T-helper 17 cell (primary cell): ENCODE measurements at regions not wholly inside any gene's neighbourhood (a gene's known extent, or its start where the extent isn't known, plus 50 kb on each side); places are given as distances from the start of the nearest gene placed in this dataset.

ENCODE experiments used
- ATAC-seq: fragments of 150-1000 bp; cut with Tn5 transposase; 2 replicates; pipeline ENCODE4 v1.10.0; 2021; ENCODE audit warnings: mild to moderate bottlenecking, moderate library complexity
- DNase-seq, 3 donors: peaks; one replicate each; pipeline versions ENCODE4 v3.0.0 to v3.0.0-alpha.2; 2020 to 2021
- H3K9me3 ChIP-seq: one replicate; pipeline ENCODE4 v1.7.0; 2013; ENCODE audit warnings: low read length, mild to moderate bottlenecking; ENCODE audit not compliant: control insufficient read depth, poor library complexity, severe bottlenecking
- H3K27ac Mint-ChIP-seq: one replicate; pipeline ENCODE4 v1.8.0; 2022; ENCODE audit warnings: mild to moderate bottlenecking, moderate library complexity, mixed read lengths
- H3K27me3 Mint-ChIP-seq: one replicate; pipeline ENCODE4 v1.8.0; 2022; ENCODE audit warnings: mixed read lengths
- H3K36me3 Mint-ChIP-seq: one replicate; pipeline ENCODE4 v1.8.0; 2022; ENCODE audit warnings: low read depth, mixed read lengths
- H3K4me1 Mint-ChIP-seq: one replicate; pipeline ENCODE4 v1.8.0; 2022; ENCODE audit warnings: mild to moderate bottlenecking, mixed read lengths
- H3K4me3 Mint-ChIP-seq: one replicate; pipeline ENCODE4 v1.8.0; 2022; ENCODE audit warnings: mild to moderate bottlenecking, moderate library complexity, mixed read lengths

GRCh38 chr16:82384949-82385348 lies 214.9 kb upstream of the MPHOSPH6 start:
- Mint-ChIP-seq H3K36me3 (no peaks in the 10 kb centered on the region), H3K27ac (no peak overlapping the region), H3K4me1 (no peaks in the 10 kb centered on the region), H3K4me3 (no peak overlapping the region), H3K27me3 (peaks cover 24% of the 10 kb centered on the region)
- no peaks in the 10 kb centered on the region for H3K9me3 ChIP-seq
- ATAC-seq (no peak), DNase-seq (no peak)

- Mint-ChIP-seq H3K27ac (no peak overlapping the region), H3K27me3 (peaks cover 19% of the 10 kb centered on the region), H3K4me1 (no peaks in the 10 kb centered on the region), H3K4me3 (no peak overlapping the region), H3K36me3 (no peaks in the 10 kb centered on the region)
- ATAC-seq: no peak
- no peaks in the 10 kb centered on the region for H3K9me3 ChIP-seq
- no peak for DNase-seq
Measured at GRCh38 chr16:82384017-82384416, 214.0 kb upstream of the MPHOSPH6 start.

- Mint-ChIP-seq H3K27me3 (peaks cover 10% of the 10 kb centered on the region), H3K36me3 (no peaks in the 10 kb centered on the region), H3K27ac (no peak overlapping the region), H3K4me3 (no peak overlapping the region), H3K4me1 (no peaks in the 10 kb centered on the region)
- H3K9me3 ChIP-seq: no peaks in the 10 kb centered on the region
- DNase-seq (no peak), ATAC-seq (no peak)
Measured at GRCh38 chr16:82382521-82382920, 212.5 kb upstream of the MPHOSPH6 start.

- H3K9me3 ChIP-seq: no peaks in the 10 kb centered on the region
- ATAC-seq: no peak
- Mint-ChIP-seq H3K4me1 (no peaks in the 10 kb centered on the region), H3K4me3 (no peak overlapping the region), H3K27me3 (peaks cover 15% of the 10 kb centered on the region), H3K36me3 (no peaks in the 10 kb centered on the region), H3K27ac (no peak overlapping the region)
- no peak for DNase-seq
Measured at GRCh38 chr16:82379551-82379950, 209.5 kb upstream of the MPHOSPH6 start.

- no peaks in the 10 kb centered on the region for H3K4me1 Mint-ChIP-seq
- DNase-seq (no peak), ATAC-seq (no peak)
- no peak overlapping the region for H3K27ac Mint-ChIP-seq
- H3K9me3 ChIP-seq: no peaks in the 10 kb centered on the region
- no peaks in the 10 kb centered on the region for H3K36me3 Mint-ChIP-seq
- no peak overlapping the region for H3K4me3 Mint-ChIP-seq
- peaks cover 13% of the 10 kb centered on the region for H3K27me3 Mint-ChIP-seq
Measured at GRCh38 chr16:82373976-82374375, 204.0 kb upstream of the MPHOSPH6 start.

- no peak overlapping the region for H3K27ac Mint-ChIP-seq
Measured at GRCh38 chr16:82370282-82370681, 200.3 kb upstream of the MPHOSPH6 start.

GRCh38 chr16:82368041-82368440 lies 198.0 kb upstream of the MPHOSPH6 start:
- no peaks in the 10 kb centered on the region for H3K4me1 Mint-ChIP-seq
- no peak overlapping the region for H3K4me3 Mint-ChIP-seq
- no peak overlapping the region for H3K27ac Mint-ChIP-seq
- peaks cover 10% of the 10 kb centered on the region for H3K27me3 Mint-ChIP-seq
- DNase-seq: no peak
- no peak for ATAC-seq
- no peaks in the 10 kb centered on the region for H3K9me3 ChIP-seq
- no peaks in the 10 kb centered on the region for H3K36me3 Mint-ChIP-seq

More at GRCh38 chr16:82370282-82370681, 200.3 kb upstream of the MPHOSPH6 start:
- no peaks in the 10 kb centered on the region for H3K9me3 ChIP-seq
- Mint-ChIP-seq H3K4me1 (no peaks in the 10 kb centered on the region), H3K36me3 (no peaks in the 10 kb centered on the region), H3K4me3 (no peak overlapping the region), H3K27me3 (peaks cover 8% of the 10 kb centered on the region)
- no peak for ATAC-seq
- DNase-seq: no peak

- no peaks in the 10 kb centered on the region for H3K36me3 Mint-ChIP-seq
- peaks cover 24% of the 10 kb centered on the region for H3K27me3 Mint-ChIP-seq
- H3K27ac Mint-ChIP-seq: no peak overlapping the region
- H3K9me3 ChIP-seq: no peaks in the 10 kb centered on the region
- no peak overlapping the region for H3K4me3 Mint-ChIP-seq
- ATAC-seq: no peak
- H3K4me1 Mint-ChIP-seq: no peaks in the 10 kb centered on the region
- DNase-seq: no peak
Measured at GRCh38 chr16:82366462-82366861, 196.4 kb upstream of the MPHOSPH6 start.

GRCh38 chr16:82364690-82365089 lies 194.7 kb upstream of the MPHOSPH6 start:
- DNase-seq: no peak
- Mint-ChIP-seq H3K4me3 (no peak overlapping the region), H3K4me1 (no peaks in the 10 kb centered on the region), H3K27me3 (peaks cover 27% of the 10 kb centered on the region), H3K36me3 (no peaks in the 10 kb centered on the region), H3K27ac (no peak overlapping the region)
- no peak for ATAC-seq
- H3K9me3 ChIP-seq: no peaks in the 10 kb centered on the region

GRCh38 chr16:82363026-82363816 lies 193.2 kb upstream of the MPHOSPH6 start:
- Mint-ChIP-seq H3K4me1 (no peaks in the 10 kb centered on the region), H3K27me3 (peaks cover 27% of the 10 kb centered on the region), H3K36me3 (no peaks in the 10 kb centered on the region), H3K27ac (no peak overlapping the region), H3K4me3 (no peak overlapping the region)
- DNase-seq: no peak
- H3K9me3 ChIP-seq: no peaks in the 10 kb centered on the region
- ATAC-seq: no peak

GRCh38 chr16:82361885-82362284 lies 191.9 kb upstream of the MPHOSPH6 start:
- DNase-seq (no peak), ATAC-seq (no peak)
- peaks cover 32% of the 10 kb centered on the region for H3K27me3 Mint-ChIP-seq
- H3K4me3 Mint-ChIP-seq: no peak overlapping the region
- H3K4me1 Mint-ChIP-seq: no peaks in the 10 kb centered on the region
- H3K27ac Mint-ChIP-seq: no peak overlapping the region
- H3K36me3 Mint-ChIP-seq: no peaks in the 10 kb centered on the region
- no peaks in the 10 kb centered on the region for H3K9me3 ChIP-seq

- Mint-ChIP-seq H3K27ac (no peak overlapping the region), H3K27me3 (peaks cover 35% of the 10 kb centered on the region), H3K36me3 (no peaks in the 10 kb centered on the region), H3K4me1 (no peaks in the 10 kb centered on the region), H3K4me3 (no peak overlapping the region)
- H3K9me3 ChIP-seq: no peaks in the 10 kb centered on the region
- DNase-seq (no peak), ATAC-seq (no peak)
Measured at GRCh38 chr16:82360024-82360783, 190.2 kb upstream of the MPHOSPH6 start.

- ATAC-seq (no peak), DNase-seq (no peak)
- no peaks in the 10 kb centered on the region for H3K9me3 ChIP-seq
- Mint-ChIP-seq H3K36me3 (no peaks in the 10 kb centered on the region), H3K27ac (no peak overlapping the region), H3K4me3 (no peak overlapping the region), H3K4me1 (no peaks in the 10 kb centered on the region), H3K27me3 (peaks cover 37% of the 10 kb centered on the region)
Measured at GRCh38 chr16:82358606-82359221, 188.7 kb upstream of the MPHOSPH6 start.
